ENCODE measurements at regions not wholly inside any gene's neighbourhood (a gene's known extent, or its start where the extent isn't known, plus 50 kb on each side); places are given as distances from the start of the nearest gene placed in this dataset.

- TF ChIP-seq EZH2phosphoT487 (IDR thresholded peaks at IDR 0.05; ENCODE audit: insufficient read depth, low read depth) (no peak), EZH2 (IDR thresholded peaks at IDR 0.05; ENCODE audit: insufficient read depth, poor library complexity, severe bottlenecking) (no peak)
Observed at GRCh38 chr5:1701884-1702283, 97.8 kb downstream of the MRPL36 start.

Data from GM23248 (cell line).